ENCODE measurements at regions not wholly inside any gene's neighbourhood (a gene's known extent, or its start where the extent isn't known, plus 50 kb on each side); places are given as distances from the start of the nearest gene placed in this dataset.

GRCh38 chrX:13940671-13941070 lies 89.0 kb downstream of the GEMIN8 start:
- H3K9ac ChIP-seq (ENCODE audit: insufficient read depth, low read length, poor library complexity, severe bottlenecking), result no peak overlapping the region
- no peak overlapping the region for H2AFZ ChIP-seq (ENCODE audit: insufficient read depth, low read depth, low read length, poor library complexity, severe bottlenecking)
- Mint-ChIP-seq H3K27me3 (ENCODE audit: low read depth in 3 of 3) (peaks cover 6 to 48% (median 18%) of the 10 kb centered on the region in 3 donors), H3K4me3 (no peak overlapping the region), H3K27ac (no peak overlapping the region), H3K36me3 (no peaks in the 10 kb centered on the region), H3K4me1 (peaks cover 16% of the 10 kb centered on the region), H3K9me3 (peaks cover 0 to 7% (median 2%) of the 10 kb centered on the region in 7 donors)
- H3K4me1 ChIP-seq (ENCODE audit: control insufficient read depth in 1 of 2, insufficient read depth in 2 of 2, low read length in 2 of 2), result peaks cover 4 to 6% of the 10 kb centered on the region in 2 donors
- no peak for DNase-seq
- intact Hi-C loops (cut with micrococcal nuclease), result no loop called here
- no peak overlapping the region for H3K4me2 ChIP-seq (replicated peaks; ENCODE audit: extremely low read depth, low read length, poor library complexity, severe bottlenecking)
- peaks cover 0 to 3% of the 10 kb centered on the region in 2 donors for H3K9me3 ChIP-seq (replicated peaks in 1 of 2; ENCODE audit: control insufficient read depth in 1 of 2, insufficient read depth in 1 of 2, low read length in 2 of 2)
- H3K79me2 ChIP-seq (ENCODE audit: insufficient read depth, low read length), result no peaks in the 10 kb centered on the region
- TF ChIP-seq CTCF (IDR thresholded peaks at IDR 0.05), result no peak
- no peaks in the 10 kb centered on the region for H3K36me3 ChIP-seq (replicated peaks in 1 of 2; ENCODE audit: control insufficient read depth in 1 of 2, insufficient read depth in 2 of 2, low read length in 2 of 2)
- H3K27me3 ChIP-seq (ENCODE audit: control insufficient read depth in 2 of 2, insufficient read depth in 2 of 2, low read length in 2 of 2), result peaks cover 8 to 43% of the 10 kb centered on the region in 2 donors
- H4K20me1 ChIP-seq (ENCODE audit: insufficient read depth, low read length), result no peaks in the 10 kb centered on the region
- no CpG with 5 or more reads among the region's 2 CpGs for WGBS (ENCODE audit: insufficient coverage)
- no peak overlapping the region for H3K4me3 ChIP-seq (replicated peaks in 1 of 3; ENCODE audit: low read depth in 2 of 3, low read length in 3 of 3)
- H3K27ac ChIP-seq (ENCODE audit: low read depth in 1 of 2, low read length in 2 of 2), result no peak overlapping the region

GRCh38 chrX:13939741-13940597 lies 89.7 kb downstream of the GEMIN8 start:
- H3K4me3 Mint-ChIP-seq, result no peak overlapping the region
- peaks cover 0 to 3% of the 10 kb centered on the region in 2 donors for H3K9me3 ChIP-seq (replicated peaks in 1 of 2; ENCODE audit: control insufficient read depth in 1 of 2, insufficient read depth in 1 of 2, low read length in 2 of 2)
- no peak overlapping the region for H3K9ac ChIP-seq (ENCODE audit: insufficient read depth, low read length, poor library complexity, severe bottlenecking)
- peaks cover 6 to 51% (median 18%) of the 10 kb centered on the region in 3 donors for H3K27me3 Mint-ChIP-seq (ENCODE audit: low read depth in 3 of 3)
- H3K4me1 ChIP-seq (ENCODE audit: control insufficient read depth in 1 of 2, insufficient read depth in 2 of 2, low read length in 2 of 2), result peaks cover 4 to 6% of the 10 kb centered on the region in 2 donors
- no peak overlapping the region for H3K27ac Mint-ChIP-seq
- H3K27me3 ChIP-seq (ENCODE audit: control insufficient read depth in 2 of 2, insufficient read depth in 2 of 2, low read length in 2 of 2), result peaks cover 8 to 44% of the 10 kb centered on the region in 2 donors
- no peak overlapping the region for H3K4me2 ChIP-seq (replicated peaks; ENCODE audit: extremely low read depth, low read length, poor library complexity, severe bottlenecking)
- intact Hi-C loops (cut with micrococcal nuclease), result no loop called here
- peaks cover 0 to 7% (median 2%) of the 10 kb centered on the region in 7 donors for H3K9me3 Mint-ChIP-seq
- H4K20me1 ChIP-seq (ENCODE audit: insufficient read depth, low read length), result no peaks in the 10 kb centered on the region
- DNase-seq, result no peak
- no peak overlapping the region for H2AFZ ChIP-seq (ENCODE audit: insufficient read depth, low read depth, low read length, poor library complexity, severe bottlenecking)
- H3K27ac ChIP-seq (ENCODE audit: low read depth in 1 of 2, low read length in 2 of 2), result no peak overlapping the region
- no peaks in the 10 kb centered on the region for H3K79me2 ChIP-seq (ENCODE audit: insufficient read depth, low read length)
- WGBS (ENCODE audit: insufficient coverage), result 50% methylated on average over 2 of the region's 6 CpGs
- H3K36me3 ChIP-seq (replicated peaks in 1 of 2; ENCODE audit: control insufficient read depth in 1 of 2, insufficient read depth in 2 of 2, low read length in 2 of 2), result no peaks in the 10 kb centered on the region
- no peak for TF ChIP-seq CTCF (IDR thresholded peaks at IDR 0.05)
- peaks cover 16% of the 10 kb centered on the region for H3K4me1 Mint-ChIP-seq
- no peaks in the 10 kb centered on the region for H3K36me3 Mint-ChIP-seq
- H3K4me3 ChIP-seq (replicated peaks in 1 of 3; ENCODE audit: low read depth in 2 of 3, low read length in 3 of 3), result no peak overlapping the region

Measured in CD14-positive monocyte (primary cell).